BE2C (cell line): ENCODE measurements at regions not wholly inside any gene's neighbourhood (a gene's known extent, or its start where the extent isn't known, plus 50 kb on each side); places are given as distances from the start of the nearest gene placed in this dataset.

Source experiments
- DNase-seq: peaks from one replicate; pipeline ENCODE4 v3.0.0-alpha.2; 2020
- H3K27me3 ChIP-seq: fragments of 250-450 bp; sonication (Bioruptor Pico); 2 replicates; pipeline ENCODE4 v1.5.1; 2020; ENCODE audit warnings: mild to moderate bottlenecking
- H3K36me3 ChIP-seq: fragments of 250-450 bp; sonication (Bioruptor Pico); 2 replicates; pipeline ENCODE4 v1.5.1; 2020; ENCODE audit warnings: mild to moderate bottlenecking
- H3K4me1 ChIP-seq: fragments of 250-450 bp; sonication (Bioruptor Pico); 2 replicates; pipeline ENCODE4 v1.5.1; 2020
- H3K4me3 ChIP-seq: 2 replicates; pipeline ENCODE4 v1.5.1; 2011; ENCODE audit warnings: low read depth, low read length
- H3K9me3 ChIP-seq: fragments of 250-450 bp; sonication (Bioruptor Pico); 2 replicates; pipeline ENCODE4 v1.5.1; 2020
- CTCF ChIP-seq: IDR thresholded peaks from 2 replicates; pipeline ENCODE4 v1.5.1; 2012; ENCODE audit warnings: mild to moderate bottlenecking, low read depth, low read length

DNA sequence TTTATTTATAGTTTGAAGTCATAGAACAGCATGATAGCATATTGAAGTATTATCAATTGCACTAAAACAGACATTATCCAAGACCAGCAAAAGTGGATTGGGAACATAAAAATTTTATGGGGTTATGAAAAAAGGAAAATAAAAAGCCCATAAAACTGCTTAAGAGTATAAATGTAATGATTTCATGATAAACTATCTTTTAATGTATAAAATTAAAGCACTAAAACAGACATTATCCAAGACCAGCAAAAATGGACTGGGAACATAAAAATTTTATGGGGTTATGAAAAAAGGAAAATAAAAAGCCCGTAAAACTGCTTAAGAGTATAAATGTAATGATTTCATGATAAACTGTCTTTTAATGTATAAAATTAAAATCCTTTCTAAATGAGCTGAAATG is 119.0 kb upstream of the DAPK1 start:
- Histone ChIP-seq H3K36me3 (no peaks in the 10 kb centered on the region), H3K27me3 (no peaks in the 10 kb centered on the region), H3K4me1 (no peaks in the 10 kb centered on the region), H3K9me3 (no peaks in the 10 kb centered on the region), H3K4me3 (no peak overlapping the region)
- DNase-seq, result no peak
- TF ChIP-seq CTCF, result no peak

DNA sequence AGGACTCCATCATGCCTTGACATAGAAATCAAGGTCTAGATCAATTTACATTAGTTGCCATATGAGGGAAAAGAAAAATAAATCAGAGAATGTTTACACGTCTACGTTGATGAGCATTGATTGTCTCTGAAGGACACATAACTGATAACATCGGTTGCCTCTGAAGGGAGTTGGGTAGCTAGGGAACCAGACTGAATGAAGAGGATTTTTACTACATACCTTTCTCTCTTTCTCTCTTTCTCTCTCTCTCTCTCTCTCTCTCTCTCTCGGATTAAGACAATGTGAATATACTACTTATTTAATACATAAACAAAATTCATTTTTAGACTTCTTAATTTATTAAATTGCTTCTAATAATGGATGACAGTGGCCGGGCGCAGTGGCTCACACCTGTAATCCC is 118.4 kb upstream of the DAPK1 start:
- Histone ChIP-seq H3K9me3 (no peaks in the 10 kb centered on the region), H3K4me3 (no peak overlapping the region), H3K36me3 (no peaks in the 10 kb centered on the region), H3K4me1 (no peaks in the 10 kb centered on the region), H3K27me3 (no peaks in the 10 kb centered on the region)
- TF ChIP-seq CTCF, result no peak
- DNase-seq, result no peak

DNA sequence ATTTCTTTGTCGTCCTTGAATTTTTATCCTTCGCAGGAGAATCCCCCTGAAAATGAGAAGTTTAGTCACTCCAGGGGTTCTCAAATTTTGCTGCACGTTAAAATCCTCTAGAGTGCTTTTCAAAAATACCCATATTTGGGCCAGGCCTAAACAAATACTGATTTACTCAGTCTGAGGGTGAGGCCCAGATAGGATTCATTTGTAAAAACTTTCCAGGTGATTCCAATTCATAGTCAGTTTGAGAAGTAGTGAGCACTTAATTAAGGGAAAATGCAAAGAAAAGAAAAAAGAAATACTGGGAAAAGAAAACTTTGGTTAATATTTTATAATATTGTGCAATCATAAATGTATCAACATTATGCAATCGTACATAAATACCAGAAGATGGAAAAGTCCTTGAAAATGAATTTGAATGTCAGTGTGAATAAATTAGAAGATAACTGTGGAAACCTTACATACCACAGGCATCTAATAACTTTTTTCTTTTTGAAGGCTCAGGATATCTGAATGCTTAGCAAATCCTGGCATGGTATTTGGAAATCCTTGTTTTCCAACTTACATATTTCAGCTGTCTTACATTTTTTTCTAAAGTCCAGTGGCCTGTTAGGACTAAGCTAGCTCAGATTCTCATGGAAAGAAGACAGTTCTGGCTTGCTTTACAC is 116.5 kb upstream of the DAPK1 start:
- no peaks in the 10 kb centered on the region for H3K27me3 ChIP-seq
- H3K9me3 ChIP-seq, result no peaks in the 10 kb centered on the region
- no peak for DNase-seq
- H3K36me3 ChIP-seq, result no peaks in the 10 kb centered on the region
- no peak for TF ChIP-seq CTCF
- H3K4me1 ChIP-seq, result no peaks in the 10 kb centered on the region
- no peak overlapping the region for H3K4me3 ChIP-seq

DNA sequence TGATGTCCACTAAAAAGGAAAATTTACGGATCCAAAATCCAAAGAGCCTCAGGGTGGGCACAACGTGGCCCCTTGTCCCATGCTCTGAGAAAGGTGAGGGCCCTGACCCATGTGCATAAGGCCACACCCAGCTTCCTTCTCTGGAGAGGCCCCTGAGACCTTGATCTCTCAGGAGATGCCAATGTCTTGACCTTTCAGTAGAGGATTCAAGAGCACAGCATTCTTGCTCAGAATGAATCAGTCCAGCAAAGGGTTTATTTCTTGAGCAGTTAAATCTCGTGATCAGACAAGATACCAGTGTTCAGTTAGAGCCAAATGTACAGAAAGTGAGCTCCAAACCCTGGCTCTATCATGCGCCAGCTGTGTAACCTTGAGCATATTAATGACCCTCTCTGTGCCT is 115.9 kb upstream of the DAPK1 start:
- no peaks in the 10 kb centered on the region for H3K4me1 ChIP-seq
- H3K27me3 ChIP-seq, result no peaks in the 10 kb centered on the region
- DNase-seq, result no peak
- no peaks in the 10 kb centered on the region for H3K9me3 ChIP-seq
- no peak for TF ChIP-seq CTCF
- H3K4me3 ChIP-seq, result no peak overlapping the region
- no peaks in the 10 kb centered on the region for H3K36me3 ChIP-seq

DNA sequence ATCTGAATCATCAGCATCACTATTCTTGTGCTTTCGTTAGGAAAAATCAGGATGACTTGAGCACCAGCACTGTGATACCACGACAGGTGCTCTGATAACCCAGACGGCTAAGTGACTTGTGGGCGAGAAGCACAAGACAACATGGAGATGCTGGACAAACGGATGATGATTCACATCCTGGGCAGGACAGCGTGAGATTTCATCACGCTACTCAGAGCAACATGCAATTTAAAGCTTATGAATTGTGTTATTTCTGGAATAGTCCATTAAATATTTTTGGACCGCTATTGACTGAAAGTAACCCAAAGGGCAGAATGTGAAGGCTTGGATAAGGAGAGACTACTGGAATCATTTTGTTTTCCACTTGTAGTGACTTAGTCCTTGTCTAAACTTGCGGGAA is 114.8 kb upstream of the DAPK1 start:
- DNase-seq, result no peak
- TF ChIP-seq CTCF, result no peak

DNA sequence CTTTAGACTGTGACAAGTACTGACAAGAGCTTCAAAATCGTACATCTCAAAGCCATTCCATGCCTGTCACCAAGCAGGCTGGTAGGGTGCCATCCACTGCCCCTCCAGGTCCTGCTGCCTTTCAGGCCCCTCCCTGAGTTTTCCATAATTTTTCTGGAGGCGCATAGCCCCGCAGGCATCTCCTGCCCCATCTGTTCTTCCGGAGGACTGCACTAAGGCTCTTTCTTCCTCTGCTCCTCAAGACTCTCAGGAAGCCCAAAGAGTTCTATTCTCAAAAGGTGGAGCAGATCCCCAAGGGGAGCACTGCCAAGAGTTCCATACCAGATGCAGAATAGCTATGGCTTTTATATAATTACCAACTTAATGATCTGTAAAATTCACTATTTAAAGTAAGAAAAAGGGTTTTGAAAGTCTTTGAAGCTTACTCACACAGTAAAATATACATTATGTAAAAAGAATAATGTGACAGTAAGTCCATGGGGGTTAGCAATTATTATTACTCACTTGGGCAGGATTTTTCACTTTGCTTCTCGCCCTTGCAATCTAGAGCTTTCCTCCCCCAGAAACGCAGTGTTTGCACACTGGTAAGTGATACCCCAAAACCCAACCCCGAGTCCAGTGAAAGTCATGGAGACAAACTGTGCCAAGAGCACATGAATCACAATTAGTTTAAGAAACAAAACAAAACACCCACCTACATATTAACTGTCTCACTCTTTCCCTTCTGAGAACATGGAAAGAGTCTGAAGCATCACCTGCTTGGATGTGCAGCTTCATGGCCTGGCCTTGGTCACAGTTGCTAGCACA is 114.1 kb upstream of the DAPK1 start:
- Histone ChIP-seq H3K27me3 (no peaks in the 10 kb centered on the region), H3K4me3 (no peak overlapping the region), H3K9me3 (no peaks in the 10 kb centered on the region), H3K4me1 (no peaks in the 10 kb centered on the region), H3K36me3 (no peaks in the 10 kb centered on the region)
- no peak for DNase-seq
- no peak for TF ChIP-seq CTCF

More for the DNA sequence above, 114.8 kb upstream of the DAPK1 start:
- no peaks in the 10 kb centered on the region for H3K27me3 ChIP-seq
- H3K4me1 ChIP-seq, result no peaks in the 10 kb centered on the region
- H3K9me3 ChIP-seq, result no peaks in the 10 kb centered on the region
- no peaks in the 10 kb centered on the region for H3K36me3 ChIP-seq
- H3K4me3 ChIP-seq, result no peak overlapping the region
